Astrocyte of the spinal cord (primary cell): ENCODE measurements at regions not wholly inside any gene's neighbourhood (a gene's known extent, or its start where the extent isn't known, plus 50 kb on each side); places are given as distances from the start of the nearest gene placed in this dataset.
"Not testable (repeated sequence)": the region's sequence is repeated elsewhere in the genome, so short reads cannot be mapped to it uniquely, and the experiment has no call there.

ENCODE experiments used
- DNase-seq: peaks from one replicate; pipeline ENCODE4 v3.0.0; 2011; ENCODE audit warnings: low read depth, low spot score
- H3K4me3 ChIP-seq: 2 replicates; pipeline ENCODE4 v1.5.1; 2011; ENCODE audit warnings: low read depth, mild to moderate bottlenecking, low read length, moderate library complexity
- CTCF ChIP-seq: IDR thresholded peaks from 2 replicates; pipeline ENCODE4 v1.5.1; 2012; ENCODE audit warnings: low read depth, mild to moderate bottlenecking, low read length, inconsistent platforms
- in situ Hi-C: cut with HindIII; loops from 2 replicates; pipeline ENCODE4 v1.10.0; 2017; ENCODE audit warnings: low sequenced_read_pairs

- in situ Hi-C loops = no loop called here
- H3K4me3 ChIP-seq = no peak overlapping the region
- no peak for TF ChIP-seq CTCF
- DNase-seq = no peak
Observed at GRCh38 chr12:131428091-131428685, 282.7 kb upstream of the SFSWAP start.

GRCh38 chr12:131429221-131429620 is 281.7 kb upstream of the SFSWAP start:
- in situ Hi-C loops, DNase-seq, H3K4me3 ChIP-seq: not testable (repeated sequence)

GRCh38 chr12:131429697-131430096 is 281.2 kb upstream of the SFSWAP start:
- H3K4me3 ChIP-seq, in situ Hi-C loops, DNase-seq: not testable (repeated sequence)

GRCh38 chr12:131430158-131430742 is 280.6 kb upstream of the SFSWAP start:
- no peak overlapping the region for H3K4me3 ChIP-seq

GRCh38 chr12:131431126-131431655 is 279.7 kb upstream of the SFSWAP start:
- in situ Hi-C loops, DNase-seq, H3K4me3 ChIP-seq: not testable (repeated sequence)

More at GRCh38 chr12:131430158-131430742, 280.6 kb upstream of the SFSWAP start:
- no peak for DNase-seq
- TF ChIP-seq CTCF = no peak
- in situ Hi-C loops = no loop called here

GRCh38 chr12:131432532-131433260 is 278.2 kb upstream of the SFSWAP start:
- no peak for TF ChIP-seq CTCF
- in situ Hi-C loops = no loop called here
- DNase-seq = no peak
- H3K4me3 ChIP-seq = no peak overlapping the region

GRCh38 chr12:131434208-131435125 is 276.4 kb upstream of the SFSWAP start:
- TF ChIP-seq CTCF = no peak
- H3K4me3 ChIP-seq = no peak overlapping the region
- DNase-seq = no peak
- in situ Hi-C loops = no loop called here
